ENCODE measurements at regions not wholly inside any gene's neighbourhood (a gene's known extent, or its start where the extent isn't known, plus 50 kb on each side); places are given as distances from the start of the nearest gene placed in this dataset.

DNA sequence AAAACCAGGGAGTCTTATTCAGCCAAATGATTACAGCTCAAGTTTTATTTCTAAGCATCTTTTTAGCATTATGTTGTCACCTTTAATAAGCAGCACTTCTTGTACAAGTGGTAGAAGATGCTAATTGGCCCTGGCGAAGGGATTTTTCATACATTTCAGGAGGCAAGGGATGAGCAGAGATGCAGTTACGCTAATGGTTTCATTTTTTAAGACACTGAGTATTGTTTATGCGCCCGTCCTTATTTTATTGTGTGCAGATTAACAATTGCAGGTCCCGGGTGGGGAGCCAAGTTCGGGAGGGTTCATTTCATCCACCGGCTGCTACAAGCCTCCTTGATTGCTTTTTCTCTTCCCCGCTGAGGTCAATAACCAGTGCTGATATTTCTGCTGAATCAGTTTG lies 350.4 kb upstream of the FOXK1 start:
- TF ChIP-seq POLR2AphosphoS5 (IDR thresholded peaks at IDR 0.05; ENCODE audit: low read depth) (no peak), SPI1 (IDR thresholded peaks at IDR 0.05; ENCODE audit: borderline replicate concordance, low read depth) (no peak), GABPA (IDR thresholded peaks at IDR 0.05; ENCODE audit: low read depth) (no peak)
- TF ChIP-seq, protein P1, sequence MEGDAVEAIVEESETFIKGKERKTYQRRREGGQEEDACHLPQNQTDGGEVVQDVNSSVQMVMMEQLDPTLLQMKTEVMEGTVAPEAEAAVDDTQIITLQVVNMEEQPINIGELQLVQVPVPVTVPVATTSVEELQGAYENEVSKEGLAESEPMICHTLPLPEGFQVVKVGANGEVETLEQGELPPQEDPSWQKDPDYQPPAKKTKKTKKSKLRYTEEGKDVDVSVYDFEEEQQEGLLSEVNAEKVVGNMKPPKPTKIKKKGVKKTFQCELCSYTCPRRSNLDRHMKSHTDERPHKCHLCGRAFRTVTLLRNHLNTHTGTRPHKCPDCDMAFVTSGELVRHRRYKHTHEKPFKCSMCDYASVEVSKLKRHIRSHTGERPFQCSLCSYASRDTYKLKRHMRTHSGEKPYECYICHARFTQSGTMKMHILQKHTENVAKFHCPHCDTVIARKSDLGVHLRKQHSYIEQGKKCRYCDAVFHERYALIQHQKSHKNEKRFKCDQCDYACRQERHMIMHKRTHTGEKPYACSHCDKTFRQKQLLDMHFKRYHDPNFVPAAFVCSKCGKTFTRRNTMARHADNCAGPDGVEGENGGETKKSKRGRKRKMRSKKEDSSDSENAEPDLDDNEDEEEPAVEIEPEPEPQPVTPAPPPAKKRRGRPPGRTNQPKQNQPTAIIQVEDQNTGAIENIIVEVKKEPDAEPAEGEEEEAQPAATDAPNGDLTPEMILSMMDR (IDR thresholded peaks at IDR 0.05; ENCODE audit: insufficient read depth, low read length): no peak
